NT2/D1 (cell line): ENCODE measurements at regions not wholly inside any gene's neighbourhood (a gene's known extent, or its start where the extent isn't known, plus 50 kb on each side); places are given as distances from the start of the nearest gene placed in this dataset.

Experiments
- SUZ12 ChIP-seq: IDR thresholded peaks from 2 replicates; pipeline ENCODE4 v1.6.1; 2011; ENCODE audit not compliant: insufficient read length, insufficient read depth; ENCODE audit errors: extremely low read depth
- YY1 ChIP-seq: IDR thresholded peaks from 2 replicates; pipeline ENCODE4 v1.6.1; 2011; ENCODE audit not compliant: insufficient read length, insufficient read depth
- ZNF274 ChIP-seq: IDR thresholded peaks from 2 replicates; pipeline ENCODE4 v1.6.1; 2011; ENCODE audit warnings: mild to moderate bottlenecking, low read depth, low read length

DNA sequence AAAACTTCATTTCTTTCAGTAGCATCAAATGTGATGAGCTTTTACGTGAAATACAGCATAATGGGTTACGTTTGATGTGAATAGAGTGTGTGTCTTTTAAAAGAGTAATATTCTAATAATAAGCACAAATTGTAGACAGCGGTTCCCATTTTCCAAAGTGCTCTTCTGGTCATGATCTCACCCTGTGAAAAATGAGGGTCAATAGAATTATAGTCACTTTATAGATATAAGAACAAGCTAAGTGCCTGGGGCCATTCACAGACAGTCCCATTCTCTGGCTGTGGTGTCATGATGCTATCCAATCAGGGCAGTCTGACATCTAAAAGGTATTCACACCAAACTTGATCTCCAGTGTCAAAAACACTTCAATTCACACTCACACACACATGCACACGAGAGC lies 830.8 kb upstream of the AUTS2 start:
- TF ChIP-seq YY1 (no peak), ZNF274 (no peak), SUZ12 (no peak)
